CD4-positive, CD25-positive, alpha-beta regulatory T cell (primary cell): ENCODE measurements at regions not wholly inside any gene's neighbourhood (a gene's known extent, or its start where the extent isn't known, plus 50 kb on each side); places are given as distances from the start of the nearest gene placed in this dataset.

Experiments used
- ATAC-seq, 2 donors: fragments of 150-1000 bp; cut with Tn5 transposase; one replicate each; pipeline ENCODE4 v1.10.0; 2021; ENCODE audit warnings: low read depth in 2 of 2, moderate number of reproducible peaks in 2 of 2, moderate library complexity in 1 of 2
- DNase-seq, 3 donors: peaks; one replicate each; pipeline versions ENCODE4 v3.0.0 to v3.0.0-alpha.2; 2012 to 2022; ENCODE audit warnings: mixed read lengths in 1 of 3
- H3K27ac ChIP-seq: one replicate; pipeline ENCODE4 v1.7.0; 2013; ENCODE audit warnings: mild to moderate bottlenecking, low read length; ENCODE audit not compliant: insufficient read depth, poor library complexity, severe bottlenecking
- H3K27me3 ChIP-seq: one replicate; pipeline ENCODE4 v1.7.0; 2013; ENCODE audit warnings: low read length; ENCODE audit not compliant: control insufficient read depth, insufficient read depth
- H3K36me3 ChIP-seq: one replicate; pipeline ENCODE4 v1.7.0; 2013; ENCODE audit warnings: mild to moderate bottlenecking, low read length, moderate library complexity; ENCODE audit not compliant: control insufficient read depth, insufficient read depth
- H3K4me1 ChIP-seq: 2 replicates; pipeline ENCODE4 v1.7.0; 2013; ENCODE audit warnings: mild to moderate bottlenecking, low read length; ENCODE audit not compliant: insufficient read depth, control insufficient read depth, poor library complexity, severe bottlenecking
- H3K4me3 ChIP-seq: one replicate; pipeline ENCODE4 v1.7.0; 2013; ENCODE audit warnings: low read depth, mild to moderate bottlenecking, low read length, moderate library complexity
- H3K9me3 ChIP-seq, 2 experiments: 1 replicate in 1 of 2; 2 replicates in 1 of 2; pipeline ENCODE4 v1.7.0; 2013; ENCODE audit warnings: low read length in 2 of 2, mild to moderate bottlenecking in 1 of 2, moderate library complexity in 1 of 2; ENCODE audit not compliant: control insufficient read depth in 2 of 2
- H3K27ac Mint-ChIP-seq, 3 donors: one replicate each; pipeline ENCODE4 v1.8.0; 2020 to 2022; ENCODE audit warnings: mild to moderate bottlenecking in 3 of 3, mixed read lengths in 3 of 3, moderate library complexity in 2 of 3
- H3K27me3 Mint-ChIP-seq: one replicate; pipeline ENCODE4 v1.8.0; 2022; ENCODE audit warnings: mild to moderate bottlenecking, mixed read lengths
- H3K36me3 Mint-ChIP-seq: one replicate; pipeline ENCODE4 v1.8.0; 2020; ENCODE audit warnings: mixed read lengths
- H3K4me1 Mint-ChIP-seq, 4 donors: one replicate each; pipeline ENCODE4 v1.8.0; 2020 to 2022; ENCODE audit warnings: mixed read lengths in 4 of 4, mild to moderate bottlenecking in 1 of 4
- H3K4me3 Mint-ChIP-seq, 4 donors: one replicate each; pipeline ENCODE4 v1.8.0; 2020 to 2022; ENCODE audit warnings: mild to moderate bottlenecking in 4 of 4, mixed read lengths in 4 of 4, moderate library complexity in 3 of 4
- H3K9me3 Mint-ChIP-seq, 7 donors: one replicate each; pipeline ENCODE4 v1.8.0; 2020 to 2022; ENCODE audit warnings: mixed read lengths in 7 of 7, mild to moderate bottlenecking in 3 of 7, moderate library complexity in 2 of 7

DNA sequence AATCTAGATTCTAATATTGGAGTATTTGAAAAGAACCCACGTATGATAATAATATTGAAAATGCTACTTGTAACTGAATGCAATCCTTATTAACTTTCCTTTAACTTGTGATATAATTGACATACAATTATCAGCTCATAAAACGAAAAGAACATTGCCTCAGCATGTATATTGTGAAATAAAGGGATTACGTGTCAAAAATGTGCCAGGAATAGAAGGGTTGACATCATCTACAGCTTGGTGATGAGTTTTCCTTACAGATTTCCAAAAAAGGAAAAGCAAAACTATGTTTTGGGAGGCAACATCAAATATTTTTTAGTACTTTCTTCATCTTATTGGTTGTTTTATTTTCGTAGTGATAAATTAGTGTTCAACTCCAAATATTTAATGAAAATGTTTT is 266.0 kb upstream of the PTGER4 start:
- ATAC-seq (no peak), DNase-seq (no peak)
- H3K27me3 Mint-ChIP-seq, result no peaks in the 10 kb centered on the region
- H3K27ac Mint-ChIP-seq, result no peak overlapping the region
- no peaks in the 10 kb centered on the region for H3K27me3 ChIP-seq
- peaks cover 31% of the 10 kb centered on the region for H3K4me1 ChIP-seq
- peaks cover 4% of the 10 kb centered on the region for H3K36me3 Mint-ChIP-seq
- no peak overlapping the region for H3K27ac ChIP-seq
- H3K36me3 ChIP-seq, result no peaks in the 10 kb centered on the region
- no peak overlapping the region for H3K4me3 Mint-ChIP-seq
- peaks cover 0 to 8% (median 3%) of the 10 kb centered on the region in 7 donors for H3K9me3 Mint-ChIP-seq
- H3K4me3 ChIP-seq, result no peak overlapping the region
- H3K9me3 ChIP-seq, result no peaks in the 10 kb centered on the region
- H3K4me1 Mint-ChIP-seq, result peaks cover 11 to 30% (median 23%) of the 10 kb centered on the region in 4 donors

DNA sequence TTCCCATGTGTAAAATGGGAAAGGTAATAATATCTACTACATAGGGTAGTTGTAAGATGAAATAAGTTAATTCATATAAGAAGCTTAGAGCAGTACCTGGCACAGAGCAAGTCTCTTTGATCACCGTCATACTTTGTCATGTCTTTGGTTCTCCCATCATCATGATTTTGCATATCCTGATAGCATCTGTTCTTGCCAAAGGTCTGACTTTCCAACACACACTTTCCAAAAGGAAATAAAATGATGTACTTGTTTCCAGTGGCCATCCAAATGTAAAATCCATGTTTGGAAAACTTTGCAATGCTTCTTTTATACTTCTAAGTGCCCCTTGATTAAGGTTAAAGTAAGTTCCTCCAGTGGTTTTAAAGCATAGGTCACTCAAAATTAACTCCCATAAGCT is 266.9 kb upstream of the PTGER4 start:
- H3K36me3 Mint-ChIP-seq, result no peaks in the 10 kb centered on the region
- Histone ChIP-seq H3K4me1 (peaks cover 32% of the 10 kb centered on the region), H3K36me3 (no peaks in the 10 kb centered on the region), H3K4me3 (no peak overlapping the region), H3K27ac (no peak overlapping the region), H3K9me3 (no peaks in the 10 kb centered on the region), H3K27me3 (no peaks in the 10 kb centered on the region)
- H3K9me3 Mint-ChIP-seq, result peaks cover 0 to 8% (median 3%) of the 10 kb centered on the region in 7 donors
- H3K4me3 Mint-ChIP-seq, result no peak overlapping the region
- DNase-seq, result no peak
- peak overlapping the region in 1 of 3 donors; percentile 88 for H3K27ac Mint-ChIP-seq
- peaks cover 11 to 37% (median 23%) of the 10 kb centered on the region in 4 donors for H3K4me1 Mint-ChIP-seq
- no peak for ATAC-seq
- H3K27me3 Mint-ChIP-seq, result no peaks in the 10 kb centered on the region

DNA sequence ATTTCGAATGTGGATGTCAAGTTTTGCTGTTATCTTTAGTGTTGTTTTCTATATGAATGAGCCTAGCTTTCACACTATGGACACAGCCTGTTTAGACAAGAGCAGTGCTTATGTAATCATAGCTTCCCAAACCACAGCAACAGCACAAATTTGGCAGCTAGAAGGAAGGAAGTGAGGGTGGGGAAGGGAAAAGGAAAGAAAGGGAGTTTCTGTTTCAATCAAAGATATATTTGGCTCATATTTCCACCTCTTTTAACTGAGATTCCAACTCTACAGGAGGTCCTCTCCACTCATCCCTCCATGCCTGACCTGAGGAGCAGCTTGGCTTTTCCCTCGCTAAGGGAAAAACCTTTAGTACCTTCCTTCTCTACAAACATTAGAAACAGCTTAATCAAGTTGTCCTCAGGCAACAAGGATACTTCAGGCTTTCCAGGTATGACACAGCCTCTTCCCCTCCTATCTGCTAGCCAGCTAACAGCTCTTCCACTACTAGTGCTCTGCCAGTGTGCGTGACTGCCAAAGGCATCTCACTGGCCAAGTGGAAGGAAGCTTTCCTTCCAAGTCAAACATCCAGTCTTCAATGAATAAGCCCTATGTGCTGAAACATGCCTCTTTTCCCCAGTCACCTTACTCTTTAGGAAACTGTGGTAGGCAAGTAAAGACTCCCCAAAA is 268.6 kb upstream of the PTGER4 start:
- no peaks in the 10 kb centered on the region for H3K36me3 ChIP-seq
- no peaks in the 10 kb centered on the region for H3K27me3 Mint-ChIP-seq
- peaks cover 0 to 4% (median 0%) of the 10 kb centered on the region in 7 donors for H3K9me3 Mint-ChIP-seq
- no peak for DNase-seq
- ATAC-seq, result no peak
- H3K36me3 Mint-ChIP-seq, result no peaks in the 10 kb centered on the region
- peak overlapping the region; percentile 88 to 96 (median 91) for H3K27ac Mint-ChIP-seq
- peak overlapping the region; percentile 72 for H3K4me3 ChIP-seq
- H3K4me3 Mint-ChIP-seq, result peak overlapping the region in 3 of 4 donors; percentile 69 to 81 (median 72)
- no peaks in the 10 kb centered on the region for H3K27me3 ChIP-seq
- H3K27ac ChIP-seq, result peak overlapping the region; percentile 96
- peaks cover 21 to 52% (median 36%) of the 10 kb centered on the region in 4 donors for H3K4me1 Mint-ChIP-seq
- no peaks in the 10 kb centered on the region for H3K9me3 ChIP-seq
- peaks cover 46% of the 10 kb centered on the region for H3K4me1 ChIP-seq

DNA sequence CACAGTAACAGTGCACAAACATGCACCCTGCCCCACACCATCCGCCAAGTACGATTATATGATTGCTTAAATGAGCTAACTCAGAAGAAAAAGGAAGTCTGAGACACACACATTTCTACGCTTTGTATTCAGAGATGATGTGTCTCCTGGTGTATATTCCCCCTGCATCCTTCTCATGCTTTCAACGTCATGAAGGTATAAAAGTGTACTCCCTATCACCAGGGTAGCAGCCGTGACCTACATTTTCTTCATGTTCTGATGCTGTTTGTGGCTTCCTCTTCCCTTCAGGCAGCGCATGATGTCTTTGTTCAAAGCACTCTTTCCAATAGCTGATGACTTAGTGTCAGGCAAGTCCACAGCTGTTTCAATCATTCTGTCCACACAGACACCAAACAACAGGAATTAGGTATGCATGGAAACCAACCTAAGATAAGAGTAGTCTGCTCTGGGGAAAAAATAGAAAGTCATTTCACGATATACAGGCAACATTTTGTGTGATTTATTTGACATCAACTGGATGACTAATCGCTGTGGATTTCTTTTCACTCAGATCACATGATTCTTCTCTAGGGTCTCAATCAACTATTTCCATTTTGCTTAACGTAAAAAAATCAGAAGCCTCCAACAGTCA is 269.4 kb upstream of the PTGER4 start:
- H3K27ac Mint-ChIP-seq, result peak overlapping the region; percentile 88 to 96 (median 91)
- peak overlapping the region; percentile 96 for H3K27ac ChIP-seq
- DNase-seq (peak; percentile 71 to 90 (median 86)), ATAC-seq (peak; percentile 87 to 89)
- peaks cover 54% of the 10 kb centered on the region for H3K4me1 ChIP-seq
- H3K9me3 Mint-ChIP-seq, result peaks cover 0 to 4% (median 0%) of the 10 kb centered on the region in 7 donors
- peak overlapping the region; percentile 72 for H3K4me3 ChIP-seq
- no peaks in the 10 kb centered on the region for H3K27me3 Mint-ChIP-seq
- peaks cover 25 to 60% (median 40%) of the 10 kb centered on the region in 4 donors for H3K4me1 Mint-ChIP-seq
- no peaks in the 10 kb centered on the region for H3K9me3 ChIP-seq
- no peaks in the 10 kb centered on the region for H3K36me3 Mint-ChIP-seq
- H3K36me3 ChIP-seq, result no peaks in the 10 kb centered on the region
- peak overlapping the region; percentile 2 to 81 (median 70) for H3K4me3 Mint-ChIP-seq
- no peaks in the 10 kb centered on the region for H3K27me3 ChIP-seq

DNA sequence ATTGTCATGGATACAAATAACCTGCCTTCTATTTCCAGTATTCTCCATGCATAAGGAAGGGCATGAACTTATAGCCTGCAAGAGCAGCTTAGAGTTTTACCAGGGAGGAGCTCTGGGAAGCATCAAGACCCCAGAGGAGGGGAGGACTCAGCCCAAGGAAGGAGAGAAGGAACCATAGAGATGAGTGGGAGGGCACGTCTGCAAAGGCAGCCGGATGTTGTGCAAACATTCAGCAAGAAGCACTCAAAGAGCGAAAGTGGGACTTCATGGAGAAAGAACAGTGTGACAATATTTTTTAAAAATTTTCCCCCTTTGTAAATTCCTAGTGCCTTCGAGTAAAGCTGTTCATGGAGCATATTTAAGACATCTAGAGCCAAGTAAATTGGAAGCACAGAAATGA is 270.1 kb upstream of the PTGER4 start:
- H3K27me3 Mint-ChIP-seq, result no peaks in the 10 kb centered on the region
- peaks cover 61% of the 10 kb centered on the region for H3K4me1 ChIP-seq
- H3K4me1 Mint-ChIP-seq, result peaks cover 28 to 67% (median 46%) of the 10 kb centered on the region in 4 donors
- H3K9me3 Mint-ChIP-seq, result peaks cover 0 to 4% (median 0%) of the 10 kb centered on the region in 7 donors
- no peaks in the 10 kb centered on the region for H3K27me3 ChIP-seq
- H3K4me3 ChIP-seq, result peak overlapping the region; percentile 72
- peak overlapping the region; percentile 88 to 98 (median 96) for H3K27ac Mint-ChIP-seq
- H3K36me3 ChIP-seq, result no peaks in the 10 kb centered on the region
- H3K36me3 Mint-ChIP-seq, result no peaks in the 10 kb centered on the region
- DNase-seq (peak in 2 of 3 donors; percentile 43 to 61), ATAC-seq (no peak)
- H3K9me3 ChIP-seq, result no peaks in the 10 kb centered on the region
- H3K4me3 Mint-ChIP-seq, result peak overlapping the region; percentile 2 to 81 (median 43)
- peak overlapping the region; percentile 96 for H3K27ac ChIP-seq

DNA sequence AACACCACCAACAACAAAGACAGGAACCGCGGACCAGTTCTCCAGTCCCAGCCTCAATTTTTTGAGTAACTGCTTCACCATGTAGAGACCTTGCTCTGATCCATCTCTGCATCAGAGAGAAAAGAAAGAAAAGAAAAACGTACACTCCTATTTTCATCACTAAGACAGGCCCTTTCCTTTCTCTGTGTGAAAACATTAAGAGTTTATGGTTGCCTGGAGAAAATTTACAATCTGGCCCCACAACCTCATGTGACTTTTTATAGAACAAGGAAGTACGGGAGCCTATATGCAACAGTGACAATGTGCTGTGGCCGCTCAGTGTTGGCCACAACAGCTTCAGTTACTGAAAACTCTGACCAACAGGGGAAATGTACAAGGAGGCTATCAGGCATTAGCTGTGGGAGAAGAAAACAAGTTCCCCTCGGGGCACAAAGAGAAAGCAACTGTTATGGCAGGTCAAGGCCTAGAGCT is 272.9 kb upstream of the PTGER4 start:
- peak in 2 of 3 donors; percentile 39 to 58 for DNase-seq
- peaks cover 33 to 80% (median 57%) of the 10 kb centered on the region in 4 donors for H3K4me1 Mint-ChIP-seq
- Histone ChIP-seq H3K4me3 (peak overlapping the region; percentile 65), H3K36me3 (no peaks in the 10 kb centered on the region), H3K27me3 (no peaks in the 10 kb centered on the region), H3K9me3 (no peaks in the 10 kb centered on the region), H3K27ac (peak overlapping the region; percentile 86), H3K4me1 (peaks cover 65% of the 10 kb centered on the region)
- peak overlapping the region; percentile 88 to 100 (median 98) for H3K27ac Mint-ChIP-seq
- no peaks in the 10 kb centered on the region for H3K27me3 Mint-ChIP-seq
- H3K9me3 Mint-ChIP-seq, result peaks cover 0 to 4% (median 0%) of the 10 kb centered on the region in 7 donors
- no peak for ATAC-seq
- no peaks in the 10 kb centered on the region for H3K36me3 Mint-ChIP-seq
- H3K4me3 Mint-ChIP-seq, result peak overlapping the region; percentile 7 to 67 (median 60)

DNA sequence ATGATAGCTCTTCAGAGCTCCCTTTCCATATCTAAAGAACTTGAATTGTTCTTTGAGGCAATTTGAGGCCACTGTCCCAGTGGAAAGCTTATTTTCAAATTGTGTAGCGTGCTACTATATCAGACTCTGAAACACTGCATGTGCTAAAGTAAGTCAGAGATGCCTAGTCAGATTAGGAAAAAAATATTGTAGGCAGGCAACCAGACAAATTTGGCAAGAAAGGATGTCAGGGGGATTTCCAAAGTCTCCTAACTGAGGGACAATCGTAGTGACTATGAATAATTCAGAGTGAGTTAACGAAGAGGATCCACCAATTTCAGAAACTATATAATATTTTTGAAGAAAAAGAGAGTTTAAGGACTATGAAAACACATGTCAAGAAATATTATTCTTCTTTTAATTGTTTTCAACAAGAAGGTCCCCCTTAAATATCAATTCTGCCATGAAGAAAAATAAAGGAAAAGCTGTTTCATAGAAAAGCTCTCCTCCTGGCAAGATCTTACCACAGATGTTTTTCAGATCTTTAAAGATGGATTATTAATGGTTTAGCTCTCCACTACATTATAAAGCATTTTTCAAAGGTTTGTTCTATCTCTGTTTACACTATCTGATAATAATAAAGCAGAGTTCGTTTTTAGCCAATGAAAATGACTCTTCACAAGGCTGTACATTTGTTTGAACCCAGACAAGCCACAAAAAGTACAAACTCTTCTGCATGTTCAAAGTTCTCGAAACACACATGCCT is 273.5 kb upstream of the PTGER4 start:
- Mint-ChIP-seq H3K27me3 (no peaks in the 10 kb centered on the region), H3K9me3 (peaks cover 0 to 1% (median 0%) of the 10 kb centered on the region in 7 donors), H3K27ac (peak overlapping the region; percentile 88 to 100 (median 98)), H3K36me3 (no peaks in the 10 kb centered on the region), H3K4me1 (peaks cover 28 to 74% (median 54%) of the 10 kb centered on the region in 4 donors), H3K4me3 (peak overlapping the region; percentile 7 to 67 (median 60))
- Histone ChIP-seq H3K4me1 (peaks cover 59% of the 10 kb centered on the region), H3K9me3 (no peaks in the 10 kb centered on the region), H3K27ac (peak overlapping the region; percentile 86), H3K36me3 (no peaks in the 10 kb centered on the region), H3K27me3 (no peaks in the 10 kb centered on the region), H3K4me3 (peak overlapping the region; percentile 65)
- no peak for ATAC-seq
- peak in 2 of 3 donors; percentile 30 to 31 for DNase-seq
